GM23338 (cell line): ENCODE measurements at regions not wholly inside any gene's neighbourhood (a gene's known extent, or its start where the extent isn't known, plus 50 kb on each side); places are given as distances from the start of the nearest gene placed in this dataset.

Source experiments
- CREB1 ChIP-seq: fragments of 250-450 bp; sonication (Bioruptor Pico); IDR thresholded peaks from 2 replicates; pipeline ENCODE4 v1.5.0; 2020; ENCODE audit warnings: low read depth, mild to moderate bottlenecking, moderate library complexity
- EZH2 ChIP-seq: fragments of 200-600 bp; sonication (generic); IDR thresholded peaks from one replicate; pipeline ENCODE4 v1.8.0; 2017; ENCODE audit warnings: antibody characterized with exemption, mild to moderate bottlenecking, low read depth; ENCODE audit not compliant: unreplicated experiment
- EZH2phosphoT487 ChIP-seq: fragments of 200-600 bp; sonication (generic); IDR thresholded peaks from one replicate; pipeline ENCODE4 v1.8.1; 2018; ENCODE audit warnings: antibody characterized with exemption; ENCODE audit not compliant: unreplicated experiment
- POLR2AphosphoS5 ChIP-seq: IDR thresholded peaks from 2 replicates; pipeline ENCODE4 v1.6.1; 2016; ENCODE audit warnings: antibody characterized with exemption, low read depth
- TF ChIP-seq, protein P1 (sequence below), 2 experiments: fragments of 200-600 bp in 1 of 2; sonication (generic) in 1 of 2; conservative IDR thresholded peaks; 2 replicates each; pipeline versions ENCODE4 v1.5.1 to v1.6.1; 2016 to 2017; ENCODE audit warnings: antibody characterized with exemption in 2 of 2, low read depth in 2 of 2, mild to moderate bottlenecking in 2 of 2, moderate library complexity in 1 of 2
- TF ChIP-seq, protein P2 (sequence below): IDR thresholded peaks from one replicate; pipeline ENCODE4 v1.6.1; 2018; ENCODE audit warnings: antibody characterized with exemption; ENCODE audit not compliant: unreplicated experiment

DNA sequence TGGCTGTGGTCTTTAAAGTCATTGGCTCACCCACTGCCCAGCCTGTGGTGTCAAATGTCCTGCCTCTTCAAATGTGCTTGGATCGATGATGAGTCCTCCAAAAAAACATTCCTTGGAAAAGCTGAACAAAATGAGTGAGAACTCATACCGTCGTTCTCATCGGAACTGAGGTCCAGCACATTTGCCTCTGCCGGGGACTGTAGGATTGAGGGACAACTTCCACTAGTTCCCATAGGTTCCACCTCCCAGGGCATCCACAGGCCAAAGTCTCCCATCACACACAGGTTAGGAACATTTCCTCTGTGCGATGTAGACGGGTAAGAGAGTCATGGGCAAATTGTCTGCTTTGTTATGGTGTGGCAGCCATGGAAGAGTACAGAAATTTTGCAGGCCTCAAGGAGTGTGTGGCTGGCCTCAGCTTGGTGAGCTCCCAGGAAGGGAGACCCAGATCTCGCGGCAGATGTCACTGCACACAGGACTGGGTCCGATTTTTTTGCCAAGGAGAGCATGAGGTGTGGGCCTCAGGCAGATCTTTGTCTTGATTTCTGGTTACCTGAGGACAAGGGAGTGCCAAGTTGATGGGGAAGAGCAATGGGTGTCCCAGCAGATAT is 115.7 kb downstream of the SNRPN start:
- TF ChIP-seq, protein P1, sequence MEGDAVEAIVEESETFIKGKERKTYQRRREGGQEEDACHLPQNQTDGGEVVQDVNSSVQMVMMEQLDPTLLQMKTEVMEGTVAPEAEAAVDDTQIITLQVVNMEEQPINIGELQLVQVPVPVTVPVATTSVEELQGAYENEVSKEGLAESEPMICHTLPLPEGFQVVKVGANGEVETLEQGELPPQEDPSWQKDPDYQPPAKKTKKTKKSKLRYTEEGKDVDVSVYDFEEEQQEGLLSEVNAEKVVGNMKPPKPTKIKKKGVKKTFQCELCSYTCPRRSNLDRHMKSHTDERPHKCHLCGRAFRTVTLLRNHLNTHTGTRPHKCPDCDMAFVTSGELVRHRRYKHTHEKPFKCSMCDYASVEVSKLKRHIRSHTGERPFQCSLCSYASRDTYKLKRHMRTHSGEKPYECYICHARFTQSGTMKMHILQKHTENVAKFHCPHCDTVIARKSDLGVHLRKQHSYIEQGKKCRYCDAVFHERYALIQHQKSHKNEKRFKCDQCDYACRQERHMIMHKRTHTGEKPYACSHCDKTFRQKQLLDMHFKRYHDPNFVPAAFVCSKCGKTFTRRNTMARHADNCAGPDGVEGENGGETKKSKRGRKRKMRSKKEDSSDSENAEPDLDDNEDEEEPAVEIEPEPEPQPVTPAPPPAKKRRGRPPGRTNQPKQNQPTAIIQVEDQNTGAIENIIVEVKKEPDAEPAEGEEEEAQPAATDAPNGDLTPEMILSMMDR (conservative IDR thresholded peaks at IDR 0.05; ENCODE audit: low read depth in 2 of 2), result no peak
- TF ChIP-seq CREB1 (CRISPR knock-in tag) (no peak), POLR2AphosphoS5 (no peak), EZH2 (no peak), EZH2phosphoT487 (no peak)
- TF ChIP-seq, protein P2, sequence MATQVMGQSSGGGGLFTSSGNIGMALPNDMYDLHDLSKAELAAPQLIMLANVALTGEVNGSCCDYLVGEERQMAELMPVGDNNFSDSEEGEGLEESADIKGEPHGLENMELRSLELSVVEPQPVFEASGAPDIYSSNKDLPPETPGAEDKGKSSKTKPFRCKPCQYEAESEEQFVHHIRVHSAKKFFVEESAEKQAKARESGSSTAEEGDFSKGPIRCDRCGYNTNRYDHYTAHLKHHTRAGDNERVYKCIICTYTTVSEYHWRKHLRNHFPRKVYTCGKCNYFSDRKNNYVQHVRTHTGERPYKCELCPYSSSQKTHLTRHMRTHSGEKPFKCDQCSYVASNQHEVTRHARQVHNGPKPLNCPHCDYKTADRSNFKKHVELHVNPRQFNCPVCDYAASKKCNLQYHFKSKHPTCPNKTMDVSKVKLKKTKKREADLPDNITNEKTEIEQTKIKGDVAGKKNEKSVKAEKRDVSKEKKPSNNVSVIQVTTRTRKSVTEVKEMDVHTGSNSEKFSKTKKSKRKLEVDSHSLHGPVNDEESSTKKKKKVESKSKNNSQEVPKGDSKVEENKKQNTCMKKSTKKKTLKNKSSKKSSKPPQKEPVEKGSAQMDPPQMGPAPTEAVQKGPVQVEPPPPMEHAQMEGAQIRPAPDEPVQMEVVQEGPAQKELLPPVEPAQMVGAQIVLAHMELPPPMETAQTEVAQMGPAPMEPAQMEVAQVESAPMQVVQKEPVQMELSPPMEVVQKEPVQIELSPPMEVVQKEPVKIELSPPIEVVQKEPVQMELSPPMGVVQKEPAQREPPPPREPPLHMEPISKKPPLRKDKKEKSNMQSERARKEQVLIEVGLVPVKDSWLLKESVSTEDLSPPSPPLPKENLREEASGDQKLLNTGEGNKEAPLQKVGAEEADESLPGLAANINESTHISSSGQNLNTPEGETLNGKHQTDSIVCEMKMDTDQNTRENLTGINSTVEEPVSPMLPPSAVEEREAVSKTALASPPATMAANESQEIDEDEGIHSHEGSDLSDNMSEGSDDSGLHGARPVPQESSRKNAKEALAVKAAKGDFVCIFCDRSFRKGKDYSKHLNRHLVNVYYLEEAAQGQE, result no peak
